HCT116 (cell line): ENCODE measurements at regions not wholly inside any gene's neighbourhood (a gene's known extent, or its start where the extent isn't known, plus 50 kb on each side); places are given as distances from the start of the nearest gene placed in this dataset.

Source experiments
- ATAC-seq: fragments of 200-7000 bp; cut with Tn5 transposase; 2 replicates; pipeline ENCODE4 v1.9.1; 2020; ENCODE audit warnings: mild to moderate bottlenecking, moderate library complexity
- BruUV-seq: library from RNA; stranded (reverse); fragments of 400-500 nt; replicated peaks from 2 replicates; lab custom pipeline; 2021; lab: Mats Ljungman, UMichigan
- CTCF ChIA-PET: fragments of 300-600 bp; sonication (Branson Sonifier 250); formaldehyde crosslinking; loops from one replicate; lab custom pipeline; 2021; ENCODE audit warnings: antibody characterized with exemption; lab: Charles Lee
- POLR2A ChIA-PET: fragments of 300-600, 350-600 bp; sonication (Branson Sonifier 250); formaldehyde crosslinking; loops from one replicate; lab custom pipeline; 2021; ENCODE audit warnings: antibody characterized with exemption; lab: Charles Lee
- RAD21 ChIA-PET, 2 experiments: fragments of 300-600 bp; sonication (Branson Sonifier 250); formaldehyde crosslinking; loops; one replicate each; lab custom pipeline; 2023; ENCODE audit warnings: low total read pairs in 2 of 2; ENCODE audit not compliant: uncharacterized antibody in 2 of 2, unreplicated experiment in 2 of 2, low non-redundant PET in 1 of 2; lab: Charles Lee
- DNase-seq: peaks from one replicate; pipeline ENCODE4 v3.0.0-alpha.2; 2010; ENCODE audit warnings: low read depth, low spot score
- H2AFZ ChIP-seq: fragments of 200-600 bp; shearing (Covaris generic), sonication (generic); 2 replicates; pipeline ENCODE4 v1.6.1; 2017; ENCODE audit warnings: low read depth, mixed run types, mixed read lengths, antibody characterized with exemption, low read length; ENCODE audit not compliant: poor library complexity, severe bottlenecking
- H3K27ac ChIP-seq: 2 replicates; pipeline ENCODE4 v1.5.1; 2012; ENCODE audit warnings: low read depth, low read length
- H3K27me3 ChIP-seq: fragments of 200-600 bp; sonication (generic); 2 replicates; pipeline ENCODE4 v1.6.1; 2016; ENCODE audit warnings: mixed run types, low read length, mixed read lengths; ENCODE audit not compliant: insufficient read depth
- H3K36me3 ChIP-seq, 2 experiments: fragments of 200-500 bp in 1 of 2; fragments of 200-600 bp in 1 of 2; sonication (Bioruptor generic) in 1 of 2; sonication (generic) in 1 of 2; 2 replicates each; pipeline versions ENCODE4 v1.5.1 to v1.6.1; 2014 to 2016; ENCODE audit warnings: low read length in 2 of 2, inconsistent platforms in 1 of 2, mixed read lengths in 1 of 2, mixed run types in 1 of 2; ENCODE audit not compliant: insufficient read depth in 2 of 2, control insufficient read depth in 1 of 2
- H3K4me1 ChIP-seq, 2 experiments: fragments of 200-600 bp in 1 of 2; sonication (generic) in 1 of 2; 2 replicates each; pipeline versions ENCODE4 v1.5.1 to v1.6.1; 2012 to 2017; ENCODE audit warnings: low read length in 2 of 2, inconsistent platforms in 1 of 2, mild to moderate bottlenecking in 1 of 2, mixed read lengths in 1 of 2, mixed run types in 1 of 2, moderate library complexity in 1 of 2; ENCODE audit not compliant: insufficient read depth in 2 of 2, control insufficient read depth in 1 of 2
- H3K4me2 ChIP-seq: fragments of 200-600 bp; sonication (generic); 2 replicates; pipeline ENCODE4 v1.6.1; 2017; ENCODE audit warnings: mixed run types, low read length, mixed read lengths
- H3K4me3 ChIP-seq, 2 experiments: fragments of 200-600 bp in 1 of 2; sonication (generic) in 1 of 2; replicated peaks in 1 of 2; 2 replicates each; pipeline ENCODE4 v1.5.1; 2011 to 2016; ENCODE audit warnings: low read length in 2 of 2, control low read depth in 1 of 2, low read depth in 1 of 2, mild to moderate bottlenecking in 1 of 2, mixed read lengths in 1 of 2, mixed run types in 1 of 2
- H3K79me2 ChIP-seq: fragments of 200-600 bp; sonication (generic); 2 replicates; pipeline ENCODE4 v1.6.1; 2017; ENCODE audit warnings: mild to moderate bottlenecking, mixed run types, low read length, moderate library complexity, mixed read lengths; ENCODE audit not compliant: insufficient read depth
- H3K9ac ChIP-seq: fragments of 200-600 bp; sonication (generic); 2 replicates; pipeline ENCODE4 v1.6.1; 2016; ENCODE audit warnings: low read length, mixed read lengths
- H3K9me2 ChIP-seq: fragments of 200-600 bp; sonication (generic), shearing (Covaris generic); 2 replicates; pipeline ENCODE4 v1.6.1; 2017; ENCODE audit warnings: mixed run types, mild to moderate bottlenecking, moderate library complexity; ENCODE audit not compliant: insufficient read depth
- H3K9me3 ChIP-seq, 2 experiments: fragments of 200-500 bp in 1 of 2; fragments of 200-600 bp in 1 of 2; sonication (Bioruptor generic) in 1 of 2; sonication (generic) in 1 of 2; 2 replicates each; pipeline ENCODE4 v1.6.1; 2014 to 2017; ENCODE audit warnings: low read length in 2 of 2, mixed read lengths in 2 of 2, inconsistent platforms in 1 of 2, low read depth in 1 of 2, mild to moderate bottlenecking in 1 of 2, mixed run types in 1 of 2, moderate library complexity in 1 of 2; ENCODE audit not compliant: control insufficient read depth in 1 of 2, insufficient read depth in 1 of 2
- H4K20me1 ChIP-seq: fragments of 200-600 bp; sonication (generic), shearing (Covaris generic); 2 replicates; pipeline ENCODE4 v1.6.1; 2017; ENCODE audit warnings: mixed run types, mild to moderate bottlenecking, moderate library complexity; ENCODE audit not compliant: insufficient read depth
- CEBPB ChIP-seq: IDR thresholded peaks from 2 replicates; pipeline ENCODE4 v1.6.1; 2012; ENCODE audit warnings: low read depth
- ELF1 ChIP-seq: IDR thresholded peaks from 2 replicates; pipeline ENCODE4 v1.6.1; 2012; ENCODE audit warnings: low read depth, borderline replicate concordance
- EZH2 ChIP-seq: fragments of 200-600 bp; sonication (generic); IDR thresholded peaks from 2 replicates; pipeline ENCODE4 v1.6.1; 2017; ENCODE audit warnings: antibody characterized with exemption, mixed run types
- EZH2phosphoT487 ChIP-seq: fragments of 200-600 bp; IDR thresholded peaks from 2 replicates; pipeline ENCODE4 v1.6.1; 2018; ENCODE audit warnings: antibody characterized with exemption, borderline replicate concordance
- FOSL1 ChIP-seq: IDR thresholded peaks from 2 replicates; pipeline ENCODE4 v1.6.1; 2012; ENCODE audit warnings: low read depth
- JUND ChIP-seq: IDR thresholded peaks from 2 replicates; pipeline ENCODE4 v1.6.1; 2012
- POLR2A ChIP-seq: IDR thresholded peaks from 2 replicates; pipeline ENCODE4 v1.7.0; 2011; ENCODE audit warnings: borderline replicate concordance; ENCODE audit not compliant: insufficient read depth, insufficient read length; ENCODE audit errors: extremely low read depth
- POLR2AphosphoS5 ChIP-seq: IDR thresholded peaks from 2 replicates; pipeline ENCODE4 v1.6.1; 2011; ENCODE audit warnings: mild to moderate bottlenecking, low read depth, low read length, moderate library complexity
- SIN3A ChIP-seq: IDR thresholded peaks from 2 replicates; pipeline ENCODE4 v1.6.1; 2012; ENCODE audit warnings: low read depth
- SP1 ChIP-seq: IDR thresholded peaks from 2 replicates; pipeline ENCODE4 v1.6.1; 2012; ENCODE audit warnings: low read depth
- ZFX ChIP-seq: fragments of 450-650 bp; IDR thresholded peaks from 2 replicates; pipeline ENCODE4 v1.6.1; 2017
- intact Hi-C: fragments of 100-400 bp; cut with micrococcal nuclease; formaldehyde crosslinking; loops from 2 replicates; pipeline ENCODE4 v1.10.0; 2022
- TF ChIP-seq, protein P1 (sequence below): IDR thresholded peaks from 2 replicates; pipeline ENCODE4 v1.6.1; 2012
- TF ChIP-seq, protein P2 (sequence below): IDR thresholded peaks from 2 replicates; pipeline ENCODE4 v1.6.1; 2012; ENCODE audit warnings: low read depth
- TF ChIP-seq, protein P3 (sequence below), 3 experiments: fragments of 200-600 bp in 1 of 3; sonication (generic) in 1 of 3; IDR thresholded peaks in 2 of 3; conservative IDR thresholded peaks in 1 of 3; 2 replicates each; pipeline ENCODE4 v1.5.1; 2012 to 2017; ENCODE audit warnings: low read depth in 2 of 3, low read length in 2 of 3, antibody characterized with exemption in 1 of 3, borderline replicate concordance in 1 of 3, control low read depth in 1 of 3, mild to moderate bottlenecking in 1 of 3, mixed read lengths in 1 of 3, mixed run types in 1 of 3, moderate library complexity in 1 of 3; ENCODE audit not compliant: insufficient read depth in 1 of 3
- TF ChIP-seq, protein P4 (sequence below): IDR thresholded peaks from 2 replicates; pipeline ENCODE4 v1.6.1; 2012
- TF ChIP-seq, protein P5 (sequence below): IDR thresholded peaks from 2 replicates; pipeline ENCODE4 v1.6.1; 2011; ENCODE audit warnings: mild to moderate bottlenecking, low read length, moderate library complexity; ENCODE audit not compliant: insufficient replicate concordance; ENCODE audit errors: extremely low read depth

DNA sequence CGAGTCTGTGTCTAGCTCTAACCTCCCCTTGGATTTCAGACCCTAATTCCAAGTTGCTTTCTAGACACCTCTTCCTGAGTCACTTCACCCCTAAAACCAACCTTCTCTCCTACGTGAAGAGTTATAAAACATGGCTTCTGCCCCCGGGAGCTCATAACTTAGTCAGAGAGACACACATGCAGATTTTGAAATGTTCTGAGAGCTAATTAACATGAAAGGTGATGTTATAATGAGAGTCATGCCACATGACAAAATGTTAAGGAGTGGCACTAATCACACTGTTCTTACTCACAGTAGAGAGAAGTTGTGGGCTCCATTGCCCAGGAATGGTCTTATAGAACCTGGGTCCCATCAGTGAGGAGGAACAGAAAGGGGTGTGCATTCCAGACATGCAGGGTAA is 117.1 kb downstream of the LRIG2 start:
- Histone ChIP-seq H3K4me2 (no peak overlapping the region), H3K9me3 (no peaks in the 10 kb centered on the region), H3K9me2 (no peaks in the 10 kb centered on the region), H3K4me3 (no peak overlapping the region), H2AFZ (no peak overlapping the region), H3K27me3 (no peaks in the 10 kb centered on the region), H3K27ac (no peak overlapping the region), H3K4me1 (peaks cover 10 to 16% of the 10 kb centered on the region in 2 experiments), H3K79me2 (no peaks in the 10 kb centered on the region), H3K36me3 (no peaks in the 10 kb centered on the region), H4K20me1 (no peaks in the 10 kb centered on the region), H3K9ac (no peak overlapping the region)
- intact Hi-C loops = no loop called here
- CTCF ChIA-PET = no interaction called here
- DNase-seq (no peak), ATAC-seq (no peak)
- no TSS peak for BruUV-seq
- RAD21 ChIA-PET = no interaction called here
- no peak for TF ChIP-seq ELF1
- TF ChIP-seq, protein P1, sequence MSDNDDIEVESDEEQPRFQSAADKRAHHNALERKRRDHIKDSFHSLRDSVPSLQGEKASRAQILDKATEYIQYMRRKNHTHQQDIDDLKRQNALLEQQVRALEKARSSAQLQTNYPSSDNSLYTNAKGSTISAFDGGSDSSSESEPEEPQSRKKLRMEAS = no peak
- TF ChIP-seq, protein P2, sequence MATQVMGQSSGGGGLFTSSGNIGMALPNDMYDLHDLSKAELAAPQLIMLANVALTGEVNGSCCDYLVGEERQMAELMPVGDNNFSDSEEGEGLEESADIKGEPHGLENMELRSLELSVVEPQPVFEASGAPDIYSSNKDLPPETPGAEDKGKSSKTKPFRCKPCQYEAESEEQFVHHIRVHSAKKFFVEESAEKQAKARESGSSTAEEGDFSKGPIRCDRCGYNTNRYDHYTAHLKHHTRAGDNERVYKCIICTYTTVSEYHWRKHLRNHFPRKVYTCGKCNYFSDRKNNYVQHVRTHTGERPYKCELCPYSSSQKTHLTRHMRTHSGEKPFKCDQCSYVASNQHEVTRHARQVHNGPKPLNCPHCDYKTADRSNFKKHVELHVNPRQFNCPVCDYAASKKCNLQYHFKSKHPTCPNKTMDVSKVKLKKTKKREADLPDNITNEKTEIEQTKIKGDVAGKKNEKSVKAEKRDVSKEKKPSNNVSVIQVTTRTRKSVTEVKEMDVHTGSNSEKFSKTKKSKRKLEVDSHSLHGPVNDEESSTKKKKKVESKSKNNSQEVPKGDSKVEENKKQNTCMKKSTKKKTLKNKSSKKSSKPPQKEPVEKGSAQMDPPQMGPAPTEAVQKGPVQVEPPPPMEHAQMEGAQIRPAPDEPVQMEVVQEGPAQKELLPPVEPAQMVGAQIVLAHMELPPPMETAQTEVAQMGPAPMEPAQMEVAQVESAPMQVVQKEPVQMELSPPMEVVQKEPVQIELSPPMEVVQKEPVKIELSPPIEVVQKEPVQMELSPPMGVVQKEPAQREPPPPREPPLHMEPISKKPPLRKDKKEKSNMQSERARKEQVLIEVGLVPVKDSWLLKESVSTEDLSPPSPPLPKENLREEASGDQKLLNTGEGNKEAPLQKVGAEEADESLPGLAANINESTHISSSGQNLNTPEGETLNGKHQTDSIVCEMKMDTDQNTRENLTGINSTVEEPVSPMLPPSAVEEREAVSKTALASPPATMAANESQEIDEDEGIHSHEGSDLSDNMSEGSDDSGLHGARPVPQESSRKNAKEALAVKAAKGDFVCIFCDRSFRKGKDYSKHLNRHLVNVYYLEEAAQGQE = no peak
- TF ChIP-seq ZFX = no peak
- no peak for TF ChIP-seq POLR2A
- TF ChIP-seq SIN3A = no peak
- TF ChIP-seq, protein P3, sequence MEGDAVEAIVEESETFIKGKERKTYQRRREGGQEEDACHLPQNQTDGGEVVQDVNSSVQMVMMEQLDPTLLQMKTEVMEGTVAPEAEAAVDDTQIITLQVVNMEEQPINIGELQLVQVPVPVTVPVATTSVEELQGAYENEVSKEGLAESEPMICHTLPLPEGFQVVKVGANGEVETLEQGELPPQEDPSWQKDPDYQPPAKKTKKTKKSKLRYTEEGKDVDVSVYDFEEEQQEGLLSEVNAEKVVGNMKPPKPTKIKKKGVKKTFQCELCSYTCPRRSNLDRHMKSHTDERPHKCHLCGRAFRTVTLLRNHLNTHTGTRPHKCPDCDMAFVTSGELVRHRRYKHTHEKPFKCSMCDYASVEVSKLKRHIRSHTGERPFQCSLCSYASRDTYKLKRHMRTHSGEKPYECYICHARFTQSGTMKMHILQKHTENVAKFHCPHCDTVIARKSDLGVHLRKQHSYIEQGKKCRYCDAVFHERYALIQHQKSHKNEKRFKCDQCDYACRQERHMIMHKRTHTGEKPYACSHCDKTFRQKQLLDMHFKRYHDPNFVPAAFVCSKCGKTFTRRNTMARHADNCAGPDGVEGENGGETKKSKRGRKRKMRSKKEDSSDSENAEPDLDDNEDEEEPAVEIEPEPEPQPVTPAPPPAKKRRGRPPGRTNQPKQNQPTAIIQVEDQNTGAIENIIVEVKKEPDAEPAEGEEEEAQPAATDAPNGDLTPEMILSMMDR (IDR thresholded peaks at IDR 0.05 in 2 of 3, conservative IDR thresholded peaks at IDR 0.05 in 1 of 3; ENCODE audit: borderline replicate concordance in 1 of 3, insufficient read depth in 1 of 3, low read depth in 2 of 3, low read length in 2 of 3) = no peak
- no peak for TF ChIP-seq EZH2
- TF ChIP-seq, protein P4, sequence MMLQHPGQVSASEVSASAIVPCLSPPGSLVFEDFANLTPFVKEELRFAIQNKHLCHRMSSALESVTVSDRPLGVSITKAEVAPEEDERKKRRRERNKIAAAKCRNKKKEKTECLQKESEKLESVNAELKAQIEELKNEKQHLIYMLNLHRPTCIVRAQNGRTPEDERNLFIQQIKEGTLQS = no peak
- TF ChIP-seq EZH2phosphoT487 = no peak
- TF ChIP-seq SP1 = no peak
- TF ChIP-seq, protein P5, sequence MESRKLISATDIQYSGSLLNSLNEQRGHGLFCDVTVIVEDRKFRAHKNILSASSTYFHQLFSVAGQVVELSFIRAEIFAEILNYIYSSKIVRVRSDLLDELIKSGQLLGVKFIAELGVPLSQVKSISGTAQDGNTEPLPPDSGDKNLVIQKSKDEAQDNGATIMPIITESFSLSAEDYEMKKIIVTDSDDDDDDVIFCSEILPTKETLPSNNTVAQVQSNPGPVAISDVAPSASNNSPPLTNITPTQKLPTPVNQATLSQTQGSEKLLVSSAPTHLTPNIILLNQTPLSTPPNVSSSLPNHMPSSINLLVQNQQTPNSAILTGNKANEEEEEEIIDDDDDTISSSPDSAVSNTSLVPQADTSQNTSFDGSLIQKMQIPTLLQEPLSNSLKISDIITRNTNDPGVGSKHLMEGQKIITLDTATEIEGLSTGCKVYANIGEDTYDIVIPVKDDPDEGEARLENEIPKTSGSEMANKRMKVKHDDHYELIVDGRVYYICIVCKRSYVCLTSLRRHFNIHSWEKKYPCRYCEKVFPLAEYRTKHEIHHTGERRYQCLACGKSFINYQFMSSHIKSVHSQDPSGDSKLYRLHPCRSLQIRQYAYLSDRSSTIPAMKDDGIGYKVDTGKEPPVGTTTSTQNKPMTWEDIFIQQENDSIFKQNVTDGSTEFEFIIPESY = no peak
- TF ChIP-seq CEBPB = no peak
- no peak for TF ChIP-seq FOSL1
- TF ChIP-seq POLR2AphosphoS5 = no peak
- TF ChIP-seq JUND = no peak
- POLR2A ChIA-PET = no interaction called here
